Prostate gland (tissue), 2 donors: ENCODE measurements at regions not wholly inside any gene's neighbourhood (a gene's known extent, or its start where the extent isn't known, plus 50 kb on each side); places are given as distances from the start of the nearest gene placed in this dataset.
"Not testable (repeated sequence)": the region's sequence is repeated elsewhere in the genome, so short reads cannot be mapped to it uniquely, and the experiment has no call there.

Experiments
- DNase-seq: peaks from one replicate; pipeline ENCODE4 v3.0.0-alpha.2; 2019; ENCODE audit warnings: low spot score
- H3K27ac ChIP-seq, 2 donors: fragments of 200-600 bp; sonication (generic); 2 replicates each; pipeline ENCODE4 v1.5.1; 2017 to 2019
- H3K27me3 ChIP-seq: fragments of 200-600 bp; sonication (generic); replicated peaks from 2 replicates; pipeline ENCODE4 v1.5.1; 2019; ENCODE audit not compliant: insufficient read depth
- H3K36me3 ChIP-seq, 2 donors: fragments of 200-600 bp; sonication (generic); 1 replicate in 1 of 2; 2 replicates in 1 of 2; pipeline versions ENCODE4 v1.5.1 to v1.8.1; 2017 to 2019
- H3K4me1 ChIP-seq: fragments of 200-600 bp; sonication (generic); replicated peaks from 2 replicates; pipeline ENCODE4 v1.5.1; 2019
- H3K4me3 ChIP-seq, 2 donors: fragments of 200-600 bp; sonication (generic); 2 replicates each; pipeline ENCODE4 v1.5.1; 2017 to 2019
- H3K9me3 ChIP-seq: fragments of 200-600 bp; sonication (generic); 2 replicates; pipeline ENCODE4 v1.5.1; 2017
- CTCF ChIP-seq, 4 experiments: fragments of 200-600 bp in 2 of 4; fragments of 450-650 bp in 2 of 4; sonication (generic) in 2 of 4; IDR thresholded peaks; 1 replicate in 3 of 4; 2 replicates in 1 of 4; pipeline ENCODE4 v1.5.1; 2016 to 2019; ENCODE audit warnings: antibody characterized with exemption in 4 of 4, mild to moderate bottlenecking in 2 of 4, moderate library complexity in 2 of 4
- POLR2A ChIP-seq: fragments of 450-650 bp; IDR thresholded peaks from one replicate; pipeline ENCODE4 v1.6.1; 2016; ENCODE audit warnings: antibody characterized with exemption, mild to moderate bottlenecking
- POLR2AphosphoS5 ChIP-seq: sonication (generic); formaldehyde crosslinking; IDR thresholded peaks from one replicate; pipeline ENCODE4 v1.6.1; 2017; ENCODE audit warnings: antibody characterized with exemption
- WGBS: methylation state at CpG from one replicate; pipeline ENCODE4 v1.1.5; 2018; 5-methylcytosine and 5-hydroxymethylcytosine counted together
- intact Hi-C: fragments of 100-400 bp; cut with DNase I; formaldehyde crosslinking; loops from one replicate; pipeline ENCODE4 v1.14.2; 2022

- Histone ChIP-seq H3K4me1 (no peaks in the 10 kb centered on the region), H3K9me3 (no peaks in the 10 kb centered on the region), H3K36me3 (no peaks in the 10 kb centered on the region), H3K27me3 (no peaks in the 10 kb centered on the region), H3K27ac (no peak overlapping the region), H3K4me3 (no peak overlapping the region)
- WGBS = 69% methylated on average over 1 of the region's 1 CpG
- no peak for DNase-seq
- TF ChIP-seq POLR2AphosphoS5 (no peak), CTCF (IDR thresholded peaks at IDR 0.05) (no peak), POLR2A (no peak)
- intact Hi-C loops = no loop called here
Measured at GRCh38 chr3:176328666-176329065, 868.6 kb downstream of the TBL1XR1 start.

- DNase-seq = no peak
- H3K27me3 ChIP-seq = no peaks in the 10 kb centered on the region
- TF ChIP-seq POLR2A = no peak
- no peak for TF ChIP-seq POLR2AphosphoS5
- no peak for TF ChIP-seq CTCF (IDR thresholded peaks at IDR 0.05)
- H3K4me1 ChIP-seq = no peaks in the 10 kb centered on the region
- no peaks in the 10 kb centered on the region for H3K36me3 ChIP-seq
- H3K9me3 ChIP-seq = no peaks in the 10 kb centered on the region
- intact Hi-C loops = no loop called here
- no peak overlapping the region for H3K4me3 ChIP-seq
- H3K27ac ChIP-seq = no peak overlapping the region
Measured at GRCh38 chr3:176328198-176328597, 869.1 kb downstream of the TBL1XR1 start.

- H3K36me3 ChIP-seq, DNase-seq, H3K4me1 ChIP-seq, H3K27ac ChIP-seq, H3K4me3 ChIP-seq, H3K9me3 ChIP-seq, intact Hi-C loops, H3K27me3 ChIP-seq: not testable (repeated sequence)
- 82% methylated on average over 9 of the region's 9 CpGs for WGBS
Measured at GRCh38 chr3:176326894-176327490, 870.3 kb downstream of the TBL1XR1 start.

- WGBS = 97% methylated on average over 8 of the region's 8 CpGs
- H3K4me3 ChIP-seq, H3K4me1 ChIP-seq, intact Hi-C loops, H3K27ac ChIP-seq, H3K9me3 ChIP-seq, H3K36me3 ChIP-seq, DNase-seq, H3K27me3 ChIP-seq: not testable (repeated sequence)
Measured at GRCh38 chr3:176321532-176321931, 875.8 kb downstream of the TBL1XR1 start.

GRCh38 chr3:176321099-176321498 is 876.2 kb downstream of the TBL1XR1 start:
- intact Hi-C loops = no loop called here
- Histone ChIP-seq H3K36me3 (no peaks in the 10 kb centered on the region), H3K4me1 (no peaks in the 10 kb centered on the region), H3K27me3 (no peaks in the 10 kb centered on the region), H3K9me3 (no peaks in the 10 kb centered on the region), H3K4me3 (no peak overlapping the region), H3K27ac (no peak overlapping the region)
- no peak for TF ChIP-seq CTCF (IDR thresholded peaks at IDR 0.05)
- DNase-seq = no peak
- 88% methylated on average over 2 of the region's 2 CpGs for WGBS

- no peak for DNase-seq
- Histone ChIP-seq H3K9me3 (no peaks in the 10 kb centered on the region), H3K27ac (no peak overlapping the region), H3K4me3 (no peak overlapping the region), H3K4me1 (no peaks in the 10 kb centered on the region), H3K36me3 (no peaks in the 10 kb centered on the region), H3K27me3 (no peaks in the 10 kb centered on the region)
- intact Hi-C loops = no loop called here
- 65% methylated on average over 3 of the region's 3 CpGs for WGBS
- no peak for TF ChIP-seq POLR2AphosphoS5
- no peak for TF ChIP-seq POLR2A
- no peak for TF ChIP-seq CTCF (IDR thresholded peaks at IDR 0.05)
Measured at GRCh38 chr3:176313426-176313825, 883.9 kb downstream of the TBL1XR1 start.
